IMR-90 (cell line): ENCODE measurements at regions not wholly inside any gene's neighbourhood (a gene's known extent, or its start where the extent isn't known, plus 50 kb on each side); places are given as distances from the start of the nearest gene placed in this dataset.

Experiments used
- CTCF ChIP-seq: conservative IDR thresholded peaks from 2 replicates; pipeline ENCODE4 v1.5.1; 2012; ENCODE audit warnings: mild to moderate bottlenecking, low read depth, low read length, improper control_type of control experiment
- ELK1 ChIP-seq: fragments of 150-350 bp; IDR thresholded peaks from 2 replicates; pipeline ENCODE4 v1.6.1; 2016; ENCODE audit warnings: low read depth, mild to moderate bottlenecking, low read length, moderate library complexity, borderline replicate concordance
- MAZ ChIP-seq: IDR thresholded peaks from 2 replicates; pipeline ENCODE4 v1.6.1; 2012; ENCODE audit warnings: low read depth, mild to moderate bottlenecking, low read length, improper control_type of control experiment, moderate library complexity, borderline replicate concordance
- POLR2A ChIP-seq: IDR thresholded peaks from 2 replicates; pipeline ENCODE4 v1.6.1; 2012; ENCODE audit warnings: mild to moderate bottlenecking, low read depth, low read length
- RCOR1 ChIP-seq: IDR thresholded peaks from 2 replicates; pipeline ENCODE4 v1.6.1; 2012; ENCODE audit warnings: mild to moderate bottlenecking, low read length, improper control_type of control experiment; ENCODE audit not compliant: insufficient replicate concordance

- TF ChIP-seq RCOR1 (no peak), CTCF (no peak), POLR2A (no peak), ELK1 (no peak), MAZ (no peak)
Observed at GRCh38 chr18:39647627-39648534, 2082.3 kb upstream of the CELF4 start.
